GM23248 (cell line): ENCODE measurements at regions not wholly inside any gene's neighbourhood (a gene's known extent, or its start where the extent isn't known, plus 50 kb on each side); places are given as distances from the start of the nearest gene placed in this dataset.

Source experiments
- DNase-seq: peaks from one replicate; pipeline ENCODE4 v3.0.0-alpha.2; 2015
- H2AFZ ChIP-seq: fragments of 200-600 bp; sonication (generic); 2 replicates; pipeline ENCODE4 v1.6.1; 2016; ENCODE audit warnings: antibody characterized with exemption
- H3F3A ChIP-seq: fragments of 200-600 bp; sonication (generic); 2 replicates; pipeline ENCODE4 v1.6.1; 2016; ENCODE audit warnings: mild to moderate bottlenecking, antibody characterized with exemption, mixed run types; ENCODE audit not compliant: insufficient read depth
- H3K27ac ChIP-seq: fragments of 200-600 bp; sonication (generic); 2 replicates; pipeline ENCODE4 v1.5.1; 2016; ENCODE audit warnings: mild to moderate bottlenecking
- H3K27me3 ChIP-seq: fragments of 200-600 bp; sonication (generic); replicated peaks from 2 replicates; pipeline ENCODE4 v1.6.1; 2016; ENCODE audit warnings: mild to moderate bottlenecking; ENCODE audit not compliant: insufficient read depth
- H3K36me3 ChIP-seq: fragments of 200-600 bp; sonication (generic); 2 replicates; pipeline ENCODE4 v1.6.1; 2016; ENCODE audit warnings: low read depth, mild to moderate bottlenecking
- H3K4me1 ChIP-seq: fragments of 200-600 bp; sonication (generic); 2 replicates; pipeline ENCODE4 v1.6.1; 2016; ENCODE audit warnings: mild to moderate bottlenecking; ENCODE audit not compliant: insufficient read depth
- H3K4me2 ChIP-seq: fragments of 200-600 bp; sonication (generic); one replicate; pipeline ENCODE4 v1.6.1; 2016; ENCODE audit warnings: mild to moderate bottlenecking; ENCODE audit not compliant: unreplicated experiment
- H3K4me3 ChIP-seq: fragments of 200-600 bp; sonication (generic); 2 replicates; pipeline ENCODE4 v1.5.1; 2016; ENCODE audit warnings: mild to moderate bottlenecking
- H3K79me2 ChIP-seq: fragments of 200-600 bp; sonication (generic); 2 replicates; pipeline ENCODE4 v1.6.1; 2016; ENCODE audit warnings: mild to moderate bottlenecking; ENCODE audit not compliant: insufficient read depth
- H3K9ac ChIP-seq: fragments of 200-600 bp; sonication (generic); 2 replicates; pipeline ENCODE4 v1.6.1; 2016; ENCODE audit warnings: mild to moderate bottlenecking
- H3K9me2 ChIP-seq: fragments of 200-600 bp; sonication (generic); 2 replicates; pipeline ENCODE4 v1.6.1; 2016; ENCODE audit warnings: mixed run types, mild to moderate bottlenecking, moderate library complexity; ENCODE audit not compliant: insufficient read depth
- H3K9me3 ChIP-seq: fragments of 200-600 bp; sonication (generic); one replicate; pipeline ENCODE4 v1.6.1; 2017; ENCODE audit warnings: low read depth
- H4K20me1 ChIP-seq: fragments of 200-600 bp; sonication (generic); 2 replicates; pipeline ENCODE4 v1.6.0; 2016; ENCODE audit not compliant: insufficient read depth
- EZH2 ChIP-seq: fragments of 200-600 bp; sonication (generic); IDR thresholded peaks from 2 replicates; pipeline ENCODE4 v1.6.1; 2018; ENCODE audit warnings: antibody characterized with exemption, mild to moderate bottlenecking; ENCODE audit not compliant: insufficient read depth, poor library complexity, severe bottlenecking
- EZH2phosphoT487 ChIP-seq: fragments of 200-600 bp; sonication (generic); IDR thresholded peaks from 2 replicates; pipeline ENCODE4 v1.6.1; 2018; ENCODE audit warnings: antibody characterized with exemption, moderate library complexity, mild to moderate bottlenecking, low read depth; ENCODE audit not compliant: insufficient read depth
- WGBS, 2 experiments: methylation state at CpG; one replicate each; pipeline ENCODE4 v1.1.6; 2015 to 2017; ENCODE audit warnings: low lambda C conversion rate in 2 of 2, low coverage in 1 of 2; ENCODE audit errors: missing lambda C conversion rate in 2 of 2; 5-methylcytosine and 5-hydroxymethylcytosine counted together
- in situ Hi-C: fragments of 300-500 bp; cut with MboI; formaldehyde crosslinking; loops from 2 replicates; pipeline ENCODE4 v1.15.0; 2020

DNA sequence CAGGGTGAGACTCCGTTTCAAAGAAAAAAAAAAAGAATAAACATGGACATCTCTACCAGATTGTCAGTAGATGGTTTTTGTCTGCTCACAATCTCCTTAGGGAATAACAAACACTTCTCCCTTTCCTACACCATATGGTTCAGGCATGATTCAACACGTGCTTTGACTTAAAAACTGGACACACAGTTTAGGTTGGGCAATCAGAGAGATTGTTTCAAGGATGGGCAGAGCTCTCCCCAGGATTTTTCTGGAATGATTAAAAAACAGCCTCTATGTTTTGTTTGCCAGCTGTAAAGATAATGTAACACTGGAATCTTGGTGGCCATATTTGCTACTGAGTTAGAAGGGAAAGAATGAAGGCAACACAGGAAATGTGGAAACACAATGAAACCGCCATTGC lies 150.1 kb upstream of the TSC22D1 start:
- H2AFZ ChIP-seq, result peak overlapping the region; percentile 80
- H3K4me2 ChIP-seq, result peak overlapping the region; percentile 27
- H3K36me3 ChIP-seq, result no peaks in the 10 kb centered on the region
- no peaks in the 10 kb centered on the region for H4K20me1 ChIP-seq
- DNase-seq, result peak; percentile 93
- WGBS, 2 experiments, result 6 to 7% methylated on average over 3 of the region's 3 CpGs
- H3K27ac ChIP-seq, result peak overlapping the region; percentile 89
- no peaks in the 10 kb centered on the region for H3K9me3 ChIP-seq
- H3K9me2 ChIP-seq, result no peaks in the 10 kb centered on the region
- H3K4me1 ChIP-seq, result peaks cover 24% of the 10 kb centered on the region
- TF ChIP-seq EZH2, result no peak
- no peak for TF ChIP-seq EZH2phosphoT487
- in situ Hi-C loops, result no loop called here
- peaks cover 25% of the 10 kb centered on the region; the same call in 1 of the 2 replicates for H3F3A ChIP-seq
- H3K9ac ChIP-seq, result peak overlapping the region; percentile 47
- H3K27me3 ChIP-seq, result no peaks in the 10 kb centered on the region
- H3K79me2 ChIP-seq, result no peaks in the 10 kb centered on the region
- no peak overlapping the region for H3K4me3 ChIP-seq

DNA sequence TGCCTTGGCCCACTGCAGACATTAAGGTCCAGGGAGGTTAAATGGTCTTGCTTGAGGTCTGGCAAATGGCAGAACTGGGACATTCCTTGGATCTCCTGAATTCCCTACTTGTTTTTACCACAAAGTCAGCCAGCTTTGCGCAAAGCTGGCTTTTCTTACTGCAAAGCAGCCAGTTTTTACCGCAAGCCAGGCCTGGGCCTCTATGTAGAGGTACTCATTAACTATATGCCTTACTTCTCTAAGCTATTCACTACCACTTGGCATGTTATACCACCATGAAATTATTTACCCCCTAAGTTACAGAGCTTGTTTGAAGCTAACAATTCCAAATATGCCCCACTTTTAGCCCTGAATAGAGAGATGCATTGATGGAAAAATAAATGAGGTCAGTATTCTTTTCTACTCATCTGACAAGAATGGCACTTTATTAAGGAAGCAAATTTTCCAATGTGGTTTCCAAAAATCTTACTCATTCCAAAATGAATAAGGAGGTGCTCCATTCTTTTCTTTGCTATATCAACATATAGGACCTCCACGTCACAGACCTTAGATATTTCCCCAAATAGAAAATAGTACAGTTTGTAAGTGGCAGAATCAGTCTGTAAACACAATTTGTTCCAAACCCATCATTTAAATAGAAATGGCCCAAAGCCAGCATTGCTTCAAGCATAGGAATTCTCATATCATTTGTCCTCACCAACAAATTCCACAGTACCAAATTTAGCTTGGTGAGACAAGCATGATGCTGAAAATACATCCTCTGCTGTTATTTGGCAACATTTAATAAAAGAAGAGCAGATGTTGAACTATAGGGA lies 143.9 kb upstream of the TSC22D1 start:
- WGBS, 2 experiments, result 5 to 6% methylated on average over 3 of the region's 3 CpGs
- H3K36me3 ChIP-seq, result no peaks in the 10 kb centered on the region
- DNase-seq, result peak; percentile 88
- peak overlapping the region; percentile 19 for H3K4me2 ChIP-seq
- peak overlapping the region; percentile 44 for H3K9ac ChIP-seq
- in situ Hi-C loops, result no loop called here
- TF ChIP-seq EZH2 (no peak), EZH2phosphoT487 (no peak)
- no peaks in the 10 kb centered on the region for H3K79me2 ChIP-seq
- peak overlapping the region; percentile 85 for H3K27ac ChIP-seq
- peaks cover 52% of the 10 kb centered on the region for H3F3A ChIP-seq
- peaks cover 42% of the 10 kb centered on the region for H3K4me1 ChIP-seq
- no peaks in the 10 kb centered on the region for H4K20me1 ChIP-seq
- H3K9me3 ChIP-seq, result no peaks in the 10 kb centered on the region
- H3K27me3 ChIP-seq, result no peaks in the 10 kb centered on the region
- H3K9me2 ChIP-seq, result no peaks in the 10 kb centered on the region
- no peak overlapping the region for H2AFZ ChIP-seq
- H3K4me3 ChIP-seq, result no peak overlapping the region

DNA sequence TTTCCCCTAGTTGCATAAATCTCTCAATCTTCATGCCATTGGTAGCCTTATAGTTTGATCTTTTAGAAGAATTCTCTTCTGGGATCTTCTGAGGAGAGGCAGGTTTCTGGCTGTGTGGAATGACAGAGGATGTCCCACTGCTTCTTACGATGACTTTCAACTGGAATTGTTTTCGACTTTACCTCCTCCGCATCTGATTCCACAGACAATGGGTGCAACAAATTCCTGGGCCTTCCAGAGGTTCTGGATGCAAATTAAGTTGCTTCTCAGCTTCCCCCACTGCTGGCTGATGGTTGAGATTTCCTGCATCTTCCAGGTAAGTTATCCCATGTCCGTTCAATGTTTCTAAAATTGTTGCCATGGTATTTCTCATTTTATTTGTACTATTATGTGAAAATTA lies 142.3 kb upstream of the TSC22D1 start:
- TF ChIP-seq EZH2phosphoT487 (no peak), EZH2 (no peak)
- 98 to 99% methylated on average over 4 of the region's 4 CpGs for WGBS, 2 experiments
- Histone ChIP-seq H3K36me3 (no peaks in the 10 kb centered on the region), H3K27ac (no peak overlapping the region), H3K9me3 (no peaks in the 10 kb centered on the region), H3F3A (peaks cover 61% of the 10 kb centered on the region), H2AFZ (no peak overlapping the region), H3K4me1 (peaks cover 58% of the 10 kb centered on the region), H3K4me2 (no peak overlapping the region), H3K4me3 (no peak overlapping the region), H3K9ac (no peak overlapping the region), H3K9me2 (no peaks in the 10 kb centered on the region), H3K27me3 (no peaks in the 10 kb centered on the region), H3K79me2 (no peaks in the 10 kb centered on the region), H4K20me1 (no peaks in the 10 kb centered on the region)
- no peak for DNase-seq
- in situ Hi-C loops, result no loop called here

DNA sequence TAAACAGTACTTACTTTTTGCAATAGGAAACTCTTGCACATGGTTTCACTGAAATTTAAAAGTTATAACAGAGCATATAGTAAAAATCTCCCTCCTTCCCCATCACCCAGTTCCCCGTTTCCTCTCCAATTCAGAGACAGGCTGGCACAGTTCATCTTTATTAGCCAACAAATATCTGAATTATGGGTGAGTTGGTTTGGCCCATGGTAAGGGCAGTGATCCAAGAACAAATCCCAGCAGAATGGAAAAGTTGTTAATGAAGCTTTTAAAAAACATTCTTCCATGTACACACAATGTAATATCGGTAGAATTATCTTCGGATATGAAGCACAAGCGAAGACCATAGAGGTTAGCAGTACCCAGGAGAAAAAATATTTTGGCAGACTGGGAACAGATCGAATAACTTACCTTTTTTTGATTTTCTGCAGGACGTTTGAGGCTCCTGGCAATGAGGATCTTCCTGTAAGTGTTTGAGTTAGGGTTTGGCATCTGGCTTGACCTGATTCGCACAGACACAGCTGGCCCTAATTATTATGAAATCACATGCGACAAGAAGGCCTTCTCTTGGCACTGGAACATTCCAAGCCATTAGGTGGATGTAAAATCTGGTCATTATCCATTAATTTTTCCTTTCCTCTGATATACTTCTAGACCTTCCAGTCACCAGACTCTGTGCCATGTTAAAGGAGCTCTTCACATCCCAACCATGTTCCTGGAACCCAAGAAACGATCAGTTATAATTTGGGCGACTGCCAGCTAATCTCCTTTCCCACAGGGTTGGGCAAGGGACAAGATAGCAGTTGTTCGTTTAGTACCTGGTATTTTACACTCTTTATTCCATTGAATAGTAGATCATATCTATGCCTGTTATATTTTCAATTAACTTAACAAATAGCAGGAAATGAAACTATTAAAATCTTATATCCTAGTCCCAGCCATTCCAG lies 139.4 kb upstream of the TSC22D1 start:
- Histone ChIP-seq H3K4me3 (peak overlapping the region; percentile 44), H3K27me3 (no peaks in the 10 kb centered on the region), H3F3A (peaks cover 53% of the 10 kb centered on the region), H3K9me2 (no peaks in the 10 kb centered on the region), H3K79me2 (peaks cover 6% of the 10 kb centered on the region; the same call in 1 of the 2 replicates), H3K4me1 (peaks cover 75% of the 10 kb centered on the region), H4K20me1 (no peaks in the 10 kb centered on the region), H2AFZ (peak overlapping the region; percentile 11), H3K9ac (peak overlapping the region; percentile 70), H3K9me3 (no peaks in the 10 kb centered on the region), H3K36me3 (no peaks in the 10 kb centered on the region), H3K4me2 (peak overlapping the region; percentile 87), H3K27ac (peak overlapping the region; percentile 93)
- WGBS, 2 experiments, result 5% methylated on average over 11 of the region's 11 CpGs
- TF ChIP-seq EZH2 (no peak), EZH2phosphoT487 (no peak)
- in situ Hi-C loops, result no loop called here
- peak; percentile 58 for DNase-seq
